BLaER1 treated with 17β-estradiol and CSF1 and Interleukin-3, amounts not matched to agents 10 nM and 100 nM (cell line): ENCODE measurements at regions not wholly inside any gene's neighbourhood (a gene's known extent, or its start where the extent isn't known, plus 50 kb on each side); places are given as distances from the start of the nearest gene placed in this dataset.

Experiments
- H3K27ac ChIP-seq, 11 experiments: shearing (Covaris generic); formaldehyde crosslinking; 2 replicates each; pipeline ENCODE4 v1.8.1; 2022
- H3K27me3 ChIP-seq, 11 experiments: shearing (Covaris generic); formaldehyde crosslinking; 2 replicates each; pipeline ENCODE4 v1.8.1; 2022
- H3K36me3 ChIP-seq, 11 experiments: shearing (Covaris generic); formaldehyde crosslinking; 2 replicates each; pipeline ENCODE4 v1.8.1; 2022
- H3K4me1 ChIP-seq, 10 experiments: shearing (Covaris generic); formaldehyde crosslinking; 2 replicates each; pipeline ENCODE4 v1.8.1; 2022
- H3K4me2 ChIP-seq, 11 experiments: shearing (Covaris generic); formaldehyde crosslinking; 2 replicates each; pipeline ENCODE4 v1.8.1; 2022
- H3K4me3 ChIP-seq, 10 experiments: shearing (Covaris generic); formaldehyde crosslinking; 2 replicates each; pipeline ENCODE4 v1.8.1; 2022
- H3K9ac ChIP-seq, 11 experiments: shearing (Covaris generic); formaldehyde crosslinking; 2 replicates each; pipeline ENCODE4 v1.8.1; 2022
- H3K9me3 ChIP-seq, 11 experiments: shearing (Covaris generic); formaldehyde crosslinking; replicated peaks in 1 of 11; 2 replicates each; pipeline ENCODE4 v1.8.1; 2022
- H4K20me1 ChIP-seq, 11 experiments: shearing (Covaris generic); formaldehyde crosslinking; 2 replicates each; pipeline ENCODE4 v1.8.1; 2022
- Cebpa-rat ChIP-seq, 11 experiments: shearing (Covaris generic); IDR thresholded peaks; 2 replicates each; pipeline ENCODE4 v1.8.1; 2022

DNA sequence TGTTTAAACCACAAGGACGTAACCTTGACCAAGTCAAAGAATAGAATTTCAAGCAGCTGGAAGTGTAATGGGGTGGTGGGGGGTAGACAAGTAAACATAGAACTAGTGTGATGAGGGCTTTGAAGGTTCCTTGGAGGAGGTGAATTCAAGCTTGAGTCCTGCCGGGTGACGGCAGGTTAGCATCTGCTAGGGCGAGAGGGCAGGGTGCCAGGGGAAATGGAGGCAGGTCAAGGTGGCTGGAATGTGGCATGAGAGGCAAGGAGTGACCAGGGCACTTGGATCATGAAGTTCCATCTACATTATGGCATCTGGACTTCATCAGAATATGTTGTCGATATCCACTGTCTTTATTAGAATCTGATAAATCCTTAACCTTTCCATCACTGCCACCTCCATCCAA is 207.5 kb upstream of the SLC35B3 start:
- H4K20me1 ChIP-seq = no peaks in the 10 kb centered on the region
- H3K27ac ChIP-seq = peak overlapping the region in 7 of 11 experiments; percentile 3 to 79 (median 72); a peak in 12 of 22 replicates
- no peaks in the 10 kb centered on the region for H3K36me3 ChIP-seq
- peaks cover 11 to 25% (median 17%) of the 10 kb centered on the region in 11 experiments; a peak in 20 of 22 replicates for H3K9me3 ChIP-seq
- TF ChIP-seq Cebpa-rat (IDR thresholded peaks at IDR 0.05) = no peak
- H3K4me2 ChIP-seq = peak overlapping the region in 10 of 11 experiments; percentile 14 to 68 (median 52); a peak in 18 of 22 replicates
- H3K27me3 ChIP-seq = no peaks in the 10 kb centered on the region
- no peak overlapping the region for H3K4me3 ChIP-seq
- peaks cover 13 to 33% (median 21%) of the 10 kb centered on the region in 10 experiments; a peak in 19 of 20 replicates for H3K4me1 ChIP-seq
- peak overlapping the region in 5 of 11 experiments; percentile 1 to 62 (median 45); a peak in 5 of 22 replicates for H3K9ac ChIP-seq

DNA sequence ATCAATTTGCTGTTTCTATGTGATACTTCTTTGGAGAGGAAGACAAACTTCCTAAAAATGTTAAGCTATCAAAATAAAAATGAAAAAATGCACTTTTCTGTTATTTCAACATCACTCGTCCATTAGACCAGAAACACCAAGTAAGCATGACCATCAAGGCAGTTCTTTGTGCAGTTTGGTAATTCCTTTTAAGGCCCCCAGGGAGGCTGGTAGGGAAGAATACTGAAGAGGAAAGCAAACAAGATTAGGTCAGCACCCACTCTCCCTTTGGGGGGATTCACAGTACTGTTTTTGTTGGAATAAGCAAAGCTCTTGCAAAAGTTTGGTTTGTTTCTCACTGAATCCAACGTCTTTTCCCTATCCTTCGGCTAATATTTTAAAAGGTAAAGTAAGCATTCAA is 206.8 kb upstream of the SLC35B3 start:
- peak overlapping the region; percentile 14 to 68 (median 55); a peak in 20 of 22 replicates for H3K4me2 ChIP-seq
- TF ChIP-seq Cebpa-rat (IDR thresholded peaks at IDR 0.05) = peak in 2 of 11 experiments; percentile 19 to 27; a peak in 1 of 22 replicates
- H3K36me3 ChIP-seq = no peaks in the 10 kb centered on the region
- no peaks in the 10 kb centered on the region for H3K27me3 ChIP-seq
- no peaks in the 10 kb centered on the region for H4K20me1 ChIP-seq
- peak overlapping the region in 5 of 11 experiments; percentile 1 to 62 (median 45); a peak in 5 of 22 replicates for H3K9ac ChIP-seq
- H3K4me1 ChIP-seq = peaks cover 13 to 33% (median 21%) of the 10 kb centered on the region in 10 experiments; a peak in 19 of 20 replicates
- no peak overlapping the region for H3K4me3 ChIP-seq
- peak overlapping the region in 8 of 11 experiments; percentile 3 to 79 (median 70); a peak in 12 of 22 replicates for H3K27ac ChIP-seq
- peaks cover 11 to 25% (median 17%) of the 10 kb centered on the region in 11 experiments; a peak in 20 of 22 replicates for H3K9me3 ChIP-seq

DNA sequence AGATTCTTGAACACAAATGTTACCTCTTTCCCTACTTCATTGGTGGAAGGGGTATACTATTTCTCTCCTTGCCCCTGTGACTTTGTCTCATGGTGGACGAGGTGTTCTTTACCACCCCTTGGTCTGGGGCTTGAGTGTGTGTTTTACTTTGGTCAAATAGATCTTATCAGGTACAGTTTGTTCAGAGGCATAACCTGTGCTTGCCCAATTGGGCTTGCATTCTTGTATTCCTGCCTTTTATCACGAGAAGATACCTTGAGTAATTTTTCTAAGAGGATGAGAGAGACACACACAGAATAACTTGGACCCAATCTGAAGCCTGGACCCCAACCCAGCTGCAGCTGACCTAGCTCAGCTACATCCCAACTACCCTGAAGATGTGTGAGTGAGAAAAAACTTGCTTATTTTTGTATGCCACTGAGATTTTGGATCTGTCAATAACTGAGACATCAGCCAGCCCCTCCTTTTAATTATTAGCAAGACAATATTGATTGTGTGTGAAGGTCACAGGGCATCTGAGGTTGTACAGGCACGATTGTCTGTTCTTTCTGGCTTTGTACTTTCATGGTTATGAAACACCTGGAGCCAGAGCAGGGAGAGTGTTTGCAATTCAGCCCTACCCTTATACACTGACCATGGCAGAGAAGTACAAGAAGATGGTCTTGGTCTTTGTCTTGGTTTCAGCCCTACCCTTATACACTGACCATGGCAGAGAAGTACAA is 204.7 kb upstream of the SLC35B3 start:
- peak overlapping the region in 1 of 11 experiments; percentile 74; a peak in 3 of 22 replicates for H3K27ac ChIP-seq
- peak overlapping the region in 3 of 11 experiments; percentile 7 to 68 (median 68); a peak in 4 of 22 replicates for H3K4me2 ChIP-seq
- H3K9ac ChIP-seq = no peak overlapping the region
- no peak overlapping the region for H3K4me3 ChIP-seq
- peaks cover 11 to 24% (median 17%) of the 10 kb centered on the region in 11 experiments; a peak in 20 of 22 replicates for H3K9me3 ChIP-seq
- no peak for TF ChIP-seq Cebpa-rat (IDR thresholded peaks at IDR 0.05)
- no peaks in the 10 kb centered on the region for H3K27me3 ChIP-seq
- no peaks in the 10 kb centered on the region for H3K36me3 ChIP-seq
- H3K4me1 ChIP-seq = peaks cover 13 to 33% (median 21%) of the 10 kb centered on the region in 10 experiments; a peak in 19 of 20 replicates
- H4K20me1 ChIP-seq = no peaks in the 10 kb centered on the region

DNA sequence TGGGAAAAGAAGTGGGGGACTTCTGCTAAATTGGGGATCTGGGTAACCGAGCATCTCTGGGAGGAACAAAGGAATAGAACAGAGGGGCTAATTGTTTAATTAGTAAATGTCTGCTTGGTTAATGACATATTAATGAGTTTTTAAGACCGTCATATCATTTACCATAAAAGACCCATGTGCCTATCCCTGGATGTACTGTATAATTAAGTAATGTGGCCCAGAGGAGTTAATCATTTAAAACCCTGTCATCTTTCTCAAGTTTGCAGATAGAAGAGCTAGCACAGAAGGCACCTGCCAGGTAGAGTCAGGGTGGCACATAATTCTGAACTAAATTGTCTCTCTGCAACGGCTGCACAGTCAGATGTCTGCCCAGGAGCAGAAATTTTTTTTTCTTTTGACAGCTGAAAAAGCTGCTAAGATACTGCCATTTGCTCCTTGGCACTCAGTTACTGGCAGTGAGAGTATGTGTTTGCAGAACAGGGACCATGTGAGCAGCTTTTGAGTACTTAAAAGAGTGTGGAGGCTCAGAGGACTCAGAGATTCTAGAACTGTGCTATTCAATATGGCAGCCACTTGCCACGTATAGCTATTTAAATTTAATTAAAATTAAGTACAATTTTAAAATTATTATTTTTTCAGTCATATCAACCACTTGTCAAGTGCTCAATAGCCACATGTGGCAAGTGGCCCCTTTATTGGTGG is 202.7 kb upstream of the SLC35B3 start:
- Histone ChIP-seq H3K4me1 (peaks cover 13 to 29% (median 20%) of the 10 kb centered on the region in 10 experiments; a peak in 19 of 20 replicates), H3K36me3 (no peaks in the 10 kb centered on the region), H3K9ac (no peak overlapping the region), H3K4me3 (no peak overlapping the region), H3K27ac (no peak overlapping the region), H3K4me2 (no peak overlapping the region), H4K20me1 (no peaks in the 10 kb centered on the region), H3K9me3 (peaks cover 0 to 9% (median 0%) of the 10 kb centered on the region in 11 experiments; a peak in 3 of 22 replicates), H3K27me3 (no peaks in the 10 kb centered on the region)
- TF ChIP-seq Cebpa-rat (IDR thresholded peaks at IDR 0.05) = no peak

DNA sequence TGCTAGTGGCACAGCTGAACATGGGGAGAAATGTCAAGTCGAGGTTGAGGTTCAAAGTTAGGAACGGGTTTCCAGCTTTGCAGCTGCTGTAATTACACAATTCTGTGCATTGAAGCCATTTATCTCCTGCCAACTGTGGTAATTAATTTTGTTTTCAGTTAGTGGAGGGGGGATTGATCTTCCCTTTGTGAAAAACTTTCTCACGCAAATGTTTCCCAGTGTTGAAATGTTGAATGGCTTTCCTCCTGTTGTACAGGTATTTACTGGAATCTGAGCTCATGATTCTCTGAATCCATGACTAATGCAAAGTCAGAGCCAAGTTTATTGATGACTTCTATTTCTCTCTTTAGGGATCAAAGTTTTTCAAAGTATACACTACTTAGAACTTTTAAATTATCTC is 198.4 kb upstream of the SLC35B3 start:
- H3K4me1 ChIP-seq = no peaks in the 10 kb centered on the region
- no peaks in the 10 kb centered on the region for H3K36me3 ChIP-seq
- no peak for TF ChIP-seq Cebpa-rat (IDR thresholded peaks at IDR 0.05)

DNA sequence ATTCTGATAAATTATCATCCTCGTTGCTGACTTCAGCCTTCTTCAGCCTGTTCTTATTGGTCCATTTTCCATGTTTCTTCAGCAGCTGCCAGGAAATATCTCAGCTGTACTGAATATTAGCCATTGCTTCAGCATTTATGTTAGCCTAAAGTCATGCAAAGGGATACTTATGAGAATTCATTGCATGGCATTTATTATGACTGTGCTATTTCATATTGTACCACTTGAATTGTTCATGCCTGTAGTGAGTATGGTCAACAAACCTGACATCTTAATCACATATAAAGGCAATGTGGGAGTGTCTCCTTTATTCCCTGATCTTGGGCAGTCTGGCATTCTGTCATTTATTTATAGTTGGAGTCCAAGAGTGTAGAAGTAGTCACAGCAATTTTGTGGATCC is 193.4 kb upstream of the SLC35B3 start:
- TF ChIP-seq Cebpa-rat (IDR thresholded peaks at IDR 0.05) = no peak
- Histone ChIP-seq H3K27ac (no peak overlapping the region), H3K9ac (no peak overlapping the region)

More for the DNA sequence above, 198.4 kb upstream of the SLC35B3 start:
- Histone ChIP-seq H3K27ac (no peak overlapping the region; a peak in 1 of 22 replicates), H3K9me3 (peaks cover 0 to 3% (median 0%) of the 10 kb centered on the region in 11 experiments; a peak in 2 of 22 replicates), H4K20me1 (no peaks in the 10 kb centered on the region), H3K27me3 (no peaks in the 10 kb centered on the region), H3K4me2 (no peak overlapping the region), H3K9ac (no peak overlapping the region), H3K4me3 (no peak overlapping the region)

DNA sequence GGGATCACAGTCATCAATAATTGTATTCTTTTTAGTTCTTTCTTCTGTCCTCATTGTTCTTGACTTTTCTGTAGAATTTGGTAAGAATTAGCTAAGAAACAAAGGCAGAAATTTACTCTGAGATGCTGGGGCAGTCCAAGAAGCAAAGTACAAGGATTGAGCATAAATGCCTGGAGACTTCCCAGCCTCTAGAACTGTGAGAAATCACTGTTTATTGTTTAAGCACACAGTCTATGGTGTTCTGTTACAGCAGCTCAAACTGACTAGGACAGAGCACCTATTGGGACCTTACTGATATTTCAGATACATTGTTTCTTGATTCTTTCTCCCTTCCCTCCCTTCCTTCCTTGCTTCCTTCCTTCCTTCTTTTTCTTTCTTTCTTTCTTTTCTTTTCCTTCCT is 192.7 kb upstream of the SLC35B3 start:
- no peak overlapping the region for H3K4me2 ChIP-seq
- no peaks in the 10 kb centered on the region; a peak in 1 of 22 replicates for H3K9me3 ChIP-seq
- no peaks in the 10 kb centered on the region for H4K20me1 ChIP-seq
- H3K9ac ChIP-seq = no peak overlapping the region
- H3K4me1 ChIP-seq = peaks cover 0 to 8% (median 0%) of the 10 kb centered on the region in 10 experiments; a peak in 2 of 20 replicates
- no peak for TF ChIP-seq Cebpa-rat (IDR thresholded peaks at IDR 0.05)
- no peak overlapping the region for H3K27ac ChIP-seq
- no peak overlapping the region for H3K4me3 ChIP-seq
- no peaks in the 10 kb centered on the region for H3K36me3 ChIP-seq
- H3K27me3 ChIP-seq = no peaks in the 10 kb centered on the region

More for the DNA sequence above, 193.4 kb upstream of the SLC35B3 start:
- no peaks in the 10 kb centered on the region for H4K20me1 ChIP-seq
- no peaks in the 10 kb centered on the region for H3K27me3 ChIP-seq
- H3K4me2 ChIP-seq = no peak overlapping the region
- H3K4me1 ChIP-seq = peaks cover 0 to 8% (median 0%) of the 10 kb centered on the region in 10 experiments; a peak in 2 of 20 replicates
- no peaks in the 10 kb centered on the region; a peak in 1 of 22 replicates for H3K9me3 ChIP-seq
- no peaks in the 10 kb centered on the region for H3K36me3 ChIP-seq
- H3K4me3 ChIP-seq = no peak overlapping the region

DNA sequence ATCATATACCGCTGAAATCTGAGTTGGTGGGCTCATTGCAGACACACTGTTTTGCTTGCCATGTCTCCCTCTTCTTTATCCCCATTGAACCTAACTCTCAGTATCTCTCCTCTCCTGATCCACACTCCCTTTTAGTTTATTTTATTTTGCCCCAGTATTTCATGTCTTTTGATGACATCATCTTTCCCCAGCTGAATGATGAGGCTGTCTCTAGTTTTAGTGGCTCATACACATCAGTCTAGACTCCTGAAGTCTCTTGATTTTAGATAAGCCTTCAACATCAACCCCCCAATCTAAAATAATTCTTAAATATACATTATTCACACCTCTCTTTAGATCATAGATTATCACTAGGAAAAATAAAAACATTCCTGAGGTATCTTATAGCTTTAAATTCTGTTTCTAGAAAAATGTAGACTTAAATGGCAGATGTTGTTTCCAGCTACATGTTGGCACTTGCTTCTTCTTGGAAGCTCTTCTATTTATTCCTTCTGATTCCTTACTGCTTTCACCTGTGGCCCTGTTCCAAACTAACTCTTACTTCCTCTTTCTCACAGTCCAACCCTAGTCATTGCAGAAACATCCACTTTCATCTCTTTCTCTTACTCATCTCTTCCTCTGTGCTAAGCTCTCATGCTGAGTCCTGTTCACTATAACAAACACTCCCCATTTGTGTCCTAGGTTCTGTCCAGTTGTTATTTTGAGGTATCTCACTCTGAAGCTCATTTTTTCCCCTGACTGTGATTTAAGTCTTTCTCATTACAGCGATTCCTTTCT is 191.9 kb upstream of the SLC35B3 start:
- no peak overlapping the region for H3K4me2 ChIP-seq
- TF ChIP-seq Cebpa-rat (IDR thresholded peaks at IDR 0.05) = no peak
- H3K4me3 ChIP-seq = no peak overlapping the region
- H3K9me3 ChIP-seq = no peaks in the 10 kb centered on the region; a peak in 1 of 22 replicates
- H3K27ac ChIP-seq = no peak overlapping the region
- H3K9ac ChIP-seq = no peak overlapping the region
- no peaks in the 10 kb centered on the region for H4K20me1 ChIP-seq
- no peaks in the 10 kb centered on the region for H3K27me3 ChIP-seq
- H3K36me3 ChIP-seq = no peaks in the 10 kb centered on the region
- peaks cover 0 to 8% (median 0%) of the 10 kb centered on the region in 10 experiments; a peak in 2 of 20 replicates for H3K4me1 ChIP-seq
